ENCODE measurements at regions not wholly inside any gene's neighbourhood (a gene's known extent, or its start where the extent isn't known, plus 50 kb on each side); places are given as distances from the start of the nearest gene placed in this dataset.

- TF ChIP-seq CTCF (conservative IDR thresholded peaks at IDR 0.05 in 1 of 2, IDR thresholded peaks at IDR 0.05 in 1 of 2; ENCODE audit: low read depth in 1 of 2, low read length in 2 of 2) (no peak), EZH2 (IDR thresholded peaks at IDR 0.05; ENCODE audit: low read length, missing control alignments) (no peak)
These were observed 179.2 kb downstream of the KCNS3 start for GRCh38 chr2:18057657-18058056.

All from fibroblast of lung (primary cell).